Superior temporal gyrus (tissue), 1 donor: ENCODE measurements at regions not wholly inside any gene's neighbourhood (a gene's known extent, or its start where the extent isn't known, plus 50 kb on each side); places are given as distances from the start of the nearest gene placed in this dataset.

Experiments
- DNase-seq: peaks from one replicate; pipeline ENCODE4 v3.0.0-alpha.2; 2016; ENCODE audit errors: extremely low spot score

DNA sequence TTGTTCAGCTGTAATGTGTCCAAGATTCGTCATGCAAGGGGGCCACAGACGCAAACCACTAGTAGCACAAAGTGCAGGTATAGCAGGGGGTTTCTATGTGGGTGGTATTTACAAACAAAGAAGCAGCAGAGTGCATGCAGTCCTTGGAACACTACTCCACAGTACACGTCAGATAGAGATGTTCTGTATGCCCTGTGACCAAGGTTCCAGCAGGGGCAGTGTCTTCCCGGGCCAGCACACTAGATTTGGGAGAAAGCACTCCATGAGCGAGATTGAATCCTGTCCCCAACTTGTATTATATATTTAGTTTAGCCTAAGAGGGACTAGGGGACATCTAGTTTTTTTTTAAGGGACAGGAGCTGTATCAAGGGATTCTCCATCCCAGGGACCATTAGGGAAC lies 54.4 kb upstream of the ESX1 start:
- no peak for DNase-seq

DNA sequence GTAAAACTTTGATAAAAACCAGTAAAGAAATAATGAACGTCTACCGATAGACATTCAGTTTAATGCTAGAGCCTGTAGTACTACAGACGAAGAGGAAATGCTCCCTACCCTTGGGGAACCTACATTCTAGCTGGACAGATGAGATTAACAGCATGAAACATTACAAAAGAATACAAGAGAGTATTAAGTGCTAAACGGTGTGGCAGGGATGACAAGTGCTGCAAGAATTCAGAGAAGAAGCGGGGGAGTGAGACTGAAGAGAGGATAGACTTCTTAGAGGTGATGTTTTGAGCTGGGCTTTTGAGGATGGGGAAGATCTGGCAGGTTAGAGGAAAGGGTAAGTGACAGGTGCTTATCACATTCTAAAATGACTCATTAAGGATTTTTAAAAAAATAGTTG lies 52.6 kb upstream of the ESX1 start:
- no peak for DNase-seq

DNA sequence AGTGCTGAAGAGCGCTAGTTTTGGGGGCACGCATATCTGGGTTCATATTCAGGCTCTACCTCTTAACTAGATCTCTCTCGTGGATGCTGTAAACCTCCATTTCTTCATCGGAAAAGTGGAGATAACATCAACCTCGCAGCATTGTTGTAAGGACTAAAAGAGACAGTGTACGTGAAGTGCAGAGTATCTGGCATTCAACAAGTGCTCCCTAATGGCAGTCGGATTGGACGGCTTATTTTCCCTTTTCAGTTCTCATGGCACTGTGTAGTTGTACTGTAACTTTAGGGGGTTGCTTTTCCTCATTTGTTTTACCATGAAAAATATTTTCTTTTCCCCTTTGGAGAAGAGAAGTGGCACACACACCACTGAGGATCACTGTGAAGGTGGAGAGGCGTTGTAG lies 51.4 kb upstream of the ESX1 start:
- no peak for DNase-seq
